Spleen (tissue), 7 donors: ENCODE measurements at regions not wholly inside any gene's neighbourhood (a gene's known extent, or its start where the extent isn't known, plus 50 kb on each side); places are given as distances from the start of the nearest gene placed in this dataset.

Experiments
- CTCF ChIP-seq, 11 experiments: fragments of 200-600 bp in 7 of 11; fragments of 450-650 bp in 4 of 11; sonication (generic) in 4 of 11; IDR thresholded peaks in 8 of 11; conservative IDR thresholded peaks in 3 of 11; 1 replicate in 7 of 11; 2 replicates in 4 of 11; pipeline versions ENCODE4 v1.4.0 to v1.8.0; 2016 to 2021; ENCODE audit warnings: antibody characterized with exemption in 11 of 11, inconsistent platforms in 4 of 11, mild to moderate bottlenecking in 1 of 11
- POLR2A ChIP-seq, 3 donors: fragments of 450-650 bp; IDR thresholded peaks; one replicate each; pipeline ENCODE4 v1.5.1; 2017; ENCODE audit warnings: antibody characterized with exemption in 3 of 3, mild to moderate bottlenecking in 1 of 3
- donor health status: DM: no; HTN: no; CAD: no; lungs with moderate emphysema.
- donor health status: DM: no; HTN: no; CAD: no.
- donor health status: DM: no; HTN: no; CAD: no.

GRCh38 chr10:123382491-123382890 is 228.3 kb downstream of the BUB3 start:
- TF ChIP-seq CTCF (IDR thresholded peaks at IDR 0.05 in 8 of 11, conservative IDR thresholded peaks at IDR 0.05 in 3 of 11), result no peak
- no peak for TF ChIP-seq POLR2A (IDR thresholded peaks at IDR 0.05)
